LNCaP clone FGC (cell line): ENCODE measurements at regions not wholly inside any gene's neighbourhood (a gene's known extent, or its start where the extent isn't known, plus 50 kb on each side); places are given as distances from the start of the nearest gene placed in this dataset.

Source experiments
- DNase-seq: peaks from one replicate; pipeline ENCODE4 v3.0.0-alpha.2; 2011; ENCODE audit warnings: low read depth
- H3K4me3 ChIP-seq: 2 replicates; pipeline ENCODE4 v1.5.1; 2011; ENCODE audit warnings: mild to moderate bottlenecking, low read depth, low read length, control low read depth
- TF ChIP-seq, protein P1 (sequence below): IDR thresholded peaks from 2 replicates; pipeline ENCODE4 v1.5.1; 2012; ENCODE audit warnings: mild to moderate bottlenecking; ENCODE audit not compliant: control insufficient read depth, insufficient read depth; ENCODE audit errors: extremely low read depth

GRCh38 chr2:20132990-20133535, 81.6 kb upstream of the LAPTM4A start:
- no peak for DNase-seq
- no peak overlapping the region for H3K4me3 ChIP-seq
- TF ChIP-seq, protein P1, sequence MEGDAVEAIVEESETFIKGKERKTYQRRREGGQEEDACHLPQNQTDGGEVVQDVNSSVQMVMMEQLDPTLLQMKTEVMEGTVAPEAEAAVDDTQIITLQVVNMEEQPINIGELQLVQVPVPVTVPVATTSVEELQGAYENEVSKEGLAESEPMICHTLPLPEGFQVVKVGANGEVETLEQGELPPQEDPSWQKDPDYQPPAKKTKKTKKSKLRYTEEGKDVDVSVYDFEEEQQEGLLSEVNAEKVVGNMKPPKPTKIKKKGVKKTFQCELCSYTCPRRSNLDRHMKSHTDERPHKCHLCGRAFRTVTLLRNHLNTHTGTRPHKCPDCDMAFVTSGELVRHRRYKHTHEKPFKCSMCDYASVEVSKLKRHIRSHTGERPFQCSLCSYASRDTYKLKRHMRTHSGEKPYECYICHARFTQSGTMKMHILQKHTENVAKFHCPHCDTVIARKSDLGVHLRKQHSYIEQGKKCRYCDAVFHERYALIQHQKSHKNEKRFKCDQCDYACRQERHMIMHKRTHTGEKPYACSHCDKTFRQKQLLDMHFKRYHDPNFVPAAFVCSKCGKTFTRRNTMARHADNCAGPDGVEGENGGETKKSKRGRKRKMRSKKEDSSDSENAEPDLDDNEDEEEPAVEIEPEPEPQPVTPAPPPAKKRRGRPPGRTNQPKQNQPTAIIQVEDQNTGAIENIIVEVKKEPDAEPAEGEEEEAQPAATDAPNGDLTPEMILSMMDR, result no peak

- no peak for DNase-seq
- TF ChIP-seq, protein P1, result no peak
- no peak overlapping the region for H3K4me3 ChIP-seq
Measured at GRCh38 chr2:20130821-20131645, 79.6 kb upstream of the LAPTM4A start.

DNA sequence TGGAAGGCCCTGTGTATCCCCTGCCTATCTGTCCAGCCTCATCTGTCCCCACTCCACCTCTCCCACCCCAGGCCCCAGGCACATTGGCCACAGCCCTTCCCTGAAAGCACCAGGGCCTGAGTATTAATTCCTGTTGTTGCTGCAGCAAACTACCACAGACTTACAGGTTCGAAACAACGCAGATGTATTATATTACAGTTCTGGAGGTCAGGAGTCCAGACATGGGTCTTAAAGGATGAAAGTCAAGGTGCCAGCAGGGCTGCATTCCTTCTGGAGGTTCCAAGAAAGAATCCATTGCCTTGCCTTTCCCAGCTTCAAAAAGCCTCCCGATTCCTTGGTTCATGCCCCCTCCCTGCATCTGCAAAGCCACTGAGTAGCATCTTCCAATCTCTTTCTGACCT, 78.7 kb upstream of the LAPTM4A start:
- DNase-seq, result no peak
- no peak overlapping the region for H3K4me3 ChIP-seq
- TF ChIP-seq, protein P1, result no peak

GRCh38 chr2:20129331-20130159, 78.1 kb upstream of the LAPTM4A start:
- TF ChIP-seq, protein P1, result no peak
- DNase-seq, result no peak
- no peak overlapping the region for H3K4me3 ChIP-seq

DNA sequence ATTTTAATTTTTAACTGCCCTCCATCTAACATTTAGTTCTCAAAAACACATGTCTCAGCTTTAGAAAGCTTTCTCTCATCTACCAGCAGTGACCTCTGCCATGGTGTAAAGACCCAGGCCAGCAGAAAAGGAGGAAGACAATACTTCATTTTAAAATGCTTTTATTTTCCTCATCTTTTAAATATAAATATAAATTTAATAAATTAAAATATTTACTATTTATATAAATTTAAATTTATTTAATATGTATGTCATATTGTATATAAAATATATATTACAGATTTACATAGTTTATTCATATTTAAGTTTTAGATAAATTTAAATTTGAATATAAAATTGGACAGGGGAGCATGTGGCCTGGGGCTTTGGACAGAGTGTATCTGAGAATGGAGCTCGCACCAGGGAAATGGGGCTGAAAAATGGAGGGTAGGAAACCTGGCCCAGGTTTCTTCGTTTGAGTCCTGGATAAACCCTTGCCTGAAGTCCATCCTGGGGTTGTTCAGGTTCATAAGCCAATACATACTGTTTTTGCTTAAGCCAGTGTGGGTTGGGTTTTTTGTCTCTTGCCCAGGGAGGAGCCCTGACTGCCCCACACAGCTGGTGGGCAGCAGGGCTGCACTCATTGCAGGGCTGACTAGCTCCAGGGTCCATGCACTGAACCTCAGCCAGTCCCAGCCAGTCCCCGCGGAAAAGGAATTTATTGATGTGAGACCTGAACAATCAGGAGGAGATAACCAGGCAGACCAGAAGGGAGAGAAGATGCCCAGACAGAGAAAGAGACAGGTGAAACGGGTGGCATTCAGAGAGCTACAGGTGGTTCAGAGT, 77.3 kb upstream of the LAPTM4A start:
- TF ChIP-seq, protein P1, result no peak

GRCh38 chr2:20126469-20126868, 75.0 kb upstream of the LAPTM4A start:
- H3K4me3 ChIP-seq, result no peak overlapping the region
- no peak for DNase-seq
- TF ChIP-seq, protein P1, result no peak

More for the DNA sequence above, 77.3 kb upstream of the LAPTM4A start:
- DNase-seq, result no peak
- no peak overlapping the region for H3K4me3 ChIP-seq
